Activated CD4-positive, alpha-beta T cell treated with anti-CD3 and anti-CD28 coated beads for 36 hours (primary cell): ENCODE measurements at regions not wholly inside any gene's neighbourhood (a gene's known extent, or its start where the extent isn't known, plus 50 kb on each side); places are given as distances from the start of the nearest gene placed in this dataset.

Source experiments
- ATAC-seq: fragments of 200-7000 bp; cut with Tn5 transposase; one replicate; pipeline ENCODE4 v1.10.0; 2021; ENCODE audit warnings: mild to moderate bottlenecking, moderate library complexity
- CTCF ChIA-PET: fragments of 350-600 bp; sonication (Branson Sonifier 250); formaldehyde crosslinking; loops from one replicate; lab custom pipeline; 2021; ENCODE audit warnings: antibody characterized with exemption; lab: Charles Lee
- POLR2A ChIA-PET: fragments of 350-600 bp; sonication (Branson Sonifier 250); formaldehyde crosslinking; loops from one replicate; lab custom pipeline; 2021; ENCODE audit warnings: antibody characterized with exemption, inconsistent platforms; lab: Charles Lee
- DNase-seq: peaks from one replicate; pipeline ENCODE4 v3.0.0-alpha.2; 2020
- H3K27ac Mint-ChIP-seq: one replicate; pipeline ENCODE4 v1.8.0; 2021; ENCODE audit warnings: mixed read lengths
- H3K27me3 Mint-ChIP-seq: one replicate; pipeline ENCODE4 v1.8.0; 2021; ENCODE audit warnings: mixed read lengths
- H3K36me3 Mint-ChIP-seq: one replicate; pipeline ENCODE4 v1.8.0; 2021; ENCODE audit warnings: low read depth, mixed read lengths
- H3K4me1 Mint-ChIP-seq: one replicate; pipeline ENCODE4 v1.8.0; 2021; ENCODE audit warnings: mixed read lengths
- H3K4me3 Mint-ChIP-seq: one replicate; pipeline ENCODE4 v1.8.0; 2021; ENCODE audit warnings: mild to moderate bottlenecking, moderate library complexity, mixed read lengths
- H3K9me3 Mint-ChIP-seq: one replicate; pipeline ENCODE4 v1.8.0; 2021; ENCODE audit warnings: low read depth, mixed read lengths
- intact Hi-C, 2 experiments: fragments of 100-400 bp; cut with DNase I in 1 of 2; cut with micrococcal nuclease in 1 of 2; formaldehyde crosslinking; loops; one replicate each; pipeline versions ENCODE4 v1.14.2 to v1.15.1; 2022 to 2024; cut with DNase I, micrococcal nuclease

DNA sequence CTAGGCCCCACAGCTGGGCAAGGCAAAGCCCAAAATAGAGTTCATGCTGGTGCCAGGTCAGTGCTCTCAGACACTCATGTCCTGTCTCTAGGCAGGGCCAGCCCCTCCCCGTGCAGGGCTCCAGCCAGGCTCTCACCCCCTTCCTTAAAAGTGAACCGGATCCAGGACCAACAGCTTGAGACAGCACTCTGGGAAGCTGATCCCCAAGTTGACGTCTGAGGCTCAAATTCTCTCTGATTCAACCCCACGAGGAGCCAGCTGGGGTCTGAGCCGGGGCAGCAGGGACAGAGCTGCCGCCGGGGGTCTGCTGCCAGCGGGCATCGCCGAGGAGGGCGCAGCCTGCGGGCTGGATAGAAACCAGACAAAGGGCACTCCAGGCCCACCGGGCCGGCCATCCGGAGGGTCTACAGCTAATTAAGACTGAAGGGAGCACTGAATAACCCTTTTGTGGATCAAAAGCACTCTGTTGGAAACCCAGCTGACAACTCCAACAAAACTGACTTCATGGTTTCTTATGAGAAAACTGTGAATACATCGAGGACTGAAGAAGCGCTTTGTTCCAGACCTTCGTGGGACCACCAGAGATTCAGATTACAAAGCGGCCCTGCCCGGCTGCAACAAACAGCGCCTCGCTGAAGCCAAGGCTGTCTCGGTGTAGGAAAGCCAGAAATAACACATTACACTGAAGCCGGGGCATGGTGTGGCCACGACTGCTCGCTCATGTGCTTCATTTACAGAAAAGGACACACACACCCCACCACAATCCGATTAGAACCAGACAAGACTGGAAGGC, 95.8 kb downstream of the PSMG1 start:
- ChIA-PET CTCF (no interaction called here), POLR2A (no interaction called here)
- H3K27me3 Mint-ChIP-seq = peaks cover 2% of the 10 kb centered on the region
- no peak overlapping the region for H3K27ac Mint-ChIP-seq
- ATAC-seq (no peak), DNase-seq (no peak)
- intact Hi-C loops = no loop called here
- H3K4me1 Mint-ChIP-seq = no peaks in the 10 kb centered on the region
- no peak overlapping the region for H3K4me3 Mint-ChIP-seq
- H3K9me3 Mint-ChIP-seq = no peaks in the 10 kb centered on the region
- no peaks in the 10 kb centered on the region for H3K36me3 Mint-ChIP-seq

DNA sequence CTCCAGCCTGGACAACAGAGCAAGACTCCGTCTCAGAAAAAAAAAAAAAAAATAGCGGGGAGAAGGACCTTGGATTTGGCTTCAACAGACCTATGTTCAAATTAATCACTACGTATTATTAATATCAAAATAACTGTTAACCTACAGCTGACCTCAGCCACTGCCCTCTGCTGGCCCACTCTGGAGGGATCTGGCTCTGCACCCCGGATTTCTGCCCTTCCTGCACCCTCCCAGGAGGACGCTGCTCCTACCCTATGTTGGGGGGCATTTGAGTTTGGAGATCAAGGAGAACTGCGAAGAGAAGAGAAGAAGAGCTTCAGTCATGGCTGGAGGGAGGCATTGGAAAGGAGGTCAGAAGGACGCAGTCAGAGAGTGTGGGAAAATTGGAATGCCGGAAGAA, 96.7 kb downstream of the PSMG1 start:
- no peak overlapping the region for H3K27ac Mint-ChIP-seq
- intact Hi-C loops = no loop called here
- H3K4me3 Mint-ChIP-seq = no peak overlapping the region
- H3K4me1 Mint-ChIP-seq = no peaks in the 10 kb centered on the region
- H3K9me3 Mint-ChIP-seq = no peaks in the 10 kb centered on the region
- POLR2A ChIA-PET = no interaction called here
- no peak for DNase-seq
- ATAC-seq = no peak
- no peaks in the 10 kb centered on the region for H3K36me3 Mint-ChIP-seq
- peaks cover 2% of the 10 kb centered on the region for H3K27me3 Mint-ChIP-seq
- CTCF ChIA-PET = no interaction called here

DNA sequence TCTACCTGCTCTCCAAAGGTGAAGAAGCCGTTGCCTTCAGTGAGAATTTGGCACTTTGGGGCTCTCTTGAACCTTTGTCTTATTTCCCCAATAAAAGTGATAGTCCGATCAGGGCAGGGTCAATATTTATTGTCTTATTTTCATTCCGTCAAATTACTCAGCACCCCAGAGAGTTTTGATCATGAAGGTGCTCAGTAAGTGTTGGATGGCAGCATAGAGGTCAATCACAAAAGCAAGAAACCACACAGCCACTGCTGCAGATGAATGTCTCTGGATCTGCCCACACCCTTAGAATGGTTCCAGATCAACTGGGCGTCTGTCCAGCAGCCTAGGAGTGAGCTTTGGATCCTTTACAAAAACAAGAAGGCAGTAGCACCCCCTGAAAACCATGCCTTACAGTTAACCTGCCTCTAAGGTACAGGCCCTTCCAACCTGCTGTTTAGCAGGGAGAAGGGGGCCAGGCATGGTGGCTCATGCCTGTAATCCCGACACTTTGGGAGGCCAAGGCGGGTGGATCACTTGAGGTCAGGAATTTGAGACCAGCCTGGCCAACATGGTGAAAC, 97.3 kb downstream of the PSMG1 start:
- H3K36me3 Mint-ChIP-seq = no peaks in the 10 kb centered on the region
- peaks cover 2% of the 10 kb centered on the region for H3K27me3 Mint-ChIP-seq
- intact Hi-C loops = no loop called here
- ATAC-seq (no peak), DNase-seq (no peak)
- ChIA-PET CTCF (interaction anchor here (0.8 kb wide), 1 partner anchor 8 kb away, joined by 3 read pairs; no protein-coding TSS in a partner anchor), POLR2A (no interaction called here)
- no peaks in the 10 kb centered on the region for H3K4me1 Mint-ChIP-seq
- no peak overlapping the region for H3K4me3 Mint-ChIP-seq
- H3K9me3 Mint-ChIP-seq = no peaks in the 10 kb centered on the region
- no peak overlapping the region for H3K27ac Mint-ChIP-seq

DNA sequence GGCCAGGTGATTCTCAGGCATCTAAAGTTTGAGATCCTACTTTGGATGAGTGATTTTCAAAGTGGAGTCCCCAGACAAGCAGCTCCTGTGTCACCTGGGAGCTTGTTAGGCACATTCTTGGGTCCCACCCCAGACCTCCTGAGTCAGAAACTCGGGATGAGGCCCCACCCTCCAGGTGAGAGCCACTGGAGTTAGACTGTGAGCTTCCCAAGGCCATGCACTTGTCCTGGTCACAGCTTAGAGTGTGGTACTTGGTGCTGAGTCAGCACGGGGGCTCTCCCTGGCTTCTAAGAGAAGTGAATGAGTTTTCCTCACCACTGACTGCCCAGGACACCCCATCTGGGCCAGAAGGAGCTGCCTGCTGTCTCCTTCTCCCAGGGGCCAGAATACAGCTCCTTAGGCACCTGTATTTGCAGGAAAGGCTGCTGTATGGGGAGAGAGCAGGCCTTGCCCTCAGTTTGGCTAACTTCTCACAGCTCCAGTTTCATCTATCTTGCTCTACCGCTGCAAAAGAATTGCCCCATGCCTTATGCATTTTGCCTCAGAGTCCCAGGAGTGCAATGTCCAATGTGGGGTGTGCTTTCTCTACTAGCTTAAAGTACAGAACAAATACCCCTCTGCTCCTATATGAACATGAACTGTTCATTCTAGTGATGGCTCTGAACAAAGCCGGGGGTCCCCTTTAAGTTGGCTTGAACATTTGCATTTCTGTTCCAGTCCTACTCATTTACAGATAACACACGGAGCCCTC, 98.1 kb downstream of the PSMG1 start:
- no peaks in the 10 kb centered on the region for H3K36me3 Mint-ChIP-seq

DNA sequence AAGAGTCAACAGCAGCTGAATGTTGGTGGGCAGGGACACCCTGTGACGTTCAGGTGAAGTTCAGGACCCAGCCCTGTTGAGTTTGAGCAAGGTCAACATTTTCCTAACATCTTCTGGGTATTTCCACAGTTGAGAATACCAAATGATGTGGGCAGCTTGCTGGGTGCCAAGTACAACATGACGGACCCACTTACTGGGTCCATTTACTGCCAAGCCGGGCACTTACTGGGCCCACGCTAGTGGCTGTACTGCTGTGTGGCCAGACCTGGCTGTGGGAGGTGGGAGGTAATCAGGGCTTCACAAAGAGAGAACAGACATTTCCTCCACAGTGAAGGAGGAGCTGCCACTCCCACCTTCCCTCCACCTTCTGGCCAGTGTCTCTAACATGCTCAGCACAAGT, 99.2 kb downstream of the PSMG1 start:
- CTCF ChIA-PET = no interaction called here
- peaks cover 2% of the 10 kb centered on the region for H3K27me3 Mint-ChIP-seq
- no peaks in the 10 kb centered on the region for H3K4me1 Mint-ChIP-seq
- intact Hi-C loops = no loop called here
- ATAC-seq = no peak
- H3K27ac Mint-ChIP-seq = no peak overlapping the region
- H3K4me3 Mint-ChIP-seq = no peak overlapping the region
- no peak for DNase-seq
- POLR2A ChIA-PET = no interaction called here
- no peaks in the 10 kb centered on the region for H3K36me3 Mint-ChIP-seq
- no peaks in the 10 kb centered on the region for H3K9me3 Mint-ChIP-seq

More for the DNA sequence above, 98.1 kb downstream of the PSMG1 start:
- no peak for ATAC-seq
- intact Hi-C loops = no loop called here
- Mint-ChIP-seq H3K4me3 (no peak overlapping the region), H3K27ac (no peak overlapping the region), H3K27me3 (peaks cover 2% of the 10 kb centered on the region), H3K9me3 (no peaks in the 10 kb centered on the region), H3K4me1 (no peaks in the 10 kb centered on the region)
- POLR2A ChIA-PET = no interaction called here
- no peak for DNase-seq
- CTCF ChIA-PET = interaction anchor here (0.5 to 0.9 kb wide), 3 partner anchors 9 to 37 kb away, joined by 3 read pairs; no protein-coding TSS in a partner anchor

DNA sequence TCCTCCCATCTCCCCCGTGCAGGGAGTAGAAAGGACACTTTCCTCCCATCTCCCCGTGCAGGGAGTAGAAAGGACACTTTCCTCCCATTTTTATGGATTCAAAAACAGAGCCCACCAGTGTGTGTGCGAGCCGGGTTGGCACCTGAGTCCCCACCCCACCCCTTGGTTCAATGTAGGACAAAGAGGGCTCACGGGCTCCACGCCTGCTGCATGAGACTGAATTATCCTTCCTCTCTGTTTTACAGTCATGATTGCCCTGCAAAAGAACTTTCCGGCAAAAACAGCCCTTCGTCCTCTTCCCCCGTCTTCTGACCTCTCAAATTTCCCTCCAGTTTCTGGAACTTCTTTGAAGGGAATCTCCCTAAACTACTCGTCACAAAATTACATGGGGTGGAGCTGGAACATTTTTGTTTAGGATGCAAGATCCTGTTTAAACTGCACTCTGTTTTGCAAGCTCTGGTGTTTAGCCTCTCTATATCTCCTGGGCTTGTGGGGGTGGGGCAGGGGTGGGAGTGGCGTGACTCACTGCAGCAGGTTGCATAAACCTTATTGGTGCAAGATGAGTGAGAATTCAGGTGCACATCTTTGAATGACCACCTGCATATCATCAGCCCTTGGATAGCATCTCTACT, 99.8 kb downstream of the PSMG1 start:
- H3K36me3 Mint-ChIP-seq = no peaks in the 10 kb centered on the region
- no peak overlapping the region for H3K4me3 Mint-ChIP-seq
- ChIA-PET POLR2A (no interaction called here), CTCF (no interaction called here)
- H3K4me1 Mint-ChIP-seq = no peaks in the 10 kb centered on the region
- intact Hi-C loops = no loop called here
- H3K27me3 Mint-ChIP-seq = peaks cover 2% of the 10 kb centered on the region
- DNase-seq (no peak), ATAC-seq (no peak)
- H3K9me3 Mint-ChIP-seq = no peaks in the 10 kb centered on the region
- no peak overlapping the region for H3K27ac Mint-ChIP-seq

DNA sequence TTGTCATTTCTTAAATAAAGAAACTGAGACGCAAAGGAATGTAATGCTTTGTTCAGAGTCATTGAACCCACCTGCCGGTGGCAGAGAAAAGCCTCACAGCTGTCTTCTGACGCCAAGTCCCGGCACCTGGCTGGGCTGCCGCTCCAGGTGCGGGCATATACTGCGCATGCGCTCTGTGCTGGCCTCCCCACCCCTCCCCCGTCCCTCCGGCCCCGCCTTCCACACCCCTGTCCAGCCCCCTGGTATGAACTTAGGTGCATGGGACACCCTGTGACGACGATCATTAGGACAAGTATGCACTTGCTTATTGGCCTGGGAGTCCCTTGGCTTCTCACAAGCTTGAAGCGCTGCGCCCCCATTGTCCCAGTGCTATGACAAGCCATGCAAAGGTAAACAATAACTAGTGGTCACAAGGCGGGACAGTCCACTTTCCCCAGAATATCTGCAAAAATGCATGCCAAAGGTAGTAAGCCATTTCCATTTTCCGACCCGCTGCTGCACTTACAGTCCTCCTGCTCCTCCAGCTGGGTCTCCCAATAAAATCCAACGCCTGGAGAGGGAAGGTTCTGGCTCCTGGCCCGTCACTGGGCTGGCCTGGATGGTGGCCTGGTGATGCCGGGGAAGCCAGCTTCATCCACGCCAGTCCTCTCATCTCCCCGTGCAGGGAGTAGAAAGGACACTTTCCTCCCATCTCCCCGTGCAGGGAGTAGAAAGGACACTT, 100.4 kb downstream of the PSMG1 start:
- CTCF ChIA-PET = interaction anchor here (1.4 kb wide), 1 partner anchor 56 kb away, joined by 3 read pairs; no protein-coding TSS in a partner anchor

DNA sequence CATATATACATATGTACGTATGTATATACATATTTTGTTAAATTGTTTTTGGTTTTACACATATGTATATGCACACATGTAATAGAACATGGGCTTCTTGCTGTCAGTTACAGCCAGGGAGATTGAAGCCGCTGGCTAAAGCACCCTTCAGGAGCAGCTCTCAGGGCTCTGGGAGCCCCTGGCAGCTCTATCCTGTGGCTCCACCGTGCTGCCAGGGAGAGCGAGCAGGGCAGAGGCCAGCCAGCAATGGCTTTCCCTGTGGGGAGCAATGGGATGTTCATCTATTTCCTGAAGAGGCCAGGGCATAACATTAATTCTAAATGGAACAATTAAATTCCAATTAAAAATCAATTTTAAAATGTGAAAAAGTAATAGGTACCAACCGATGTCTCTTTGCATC, 102.9 kb downstream of the PSMG1 start:
- POLR2A ChIA-PET = no interaction called here
- intact Hi-C loops = no loop called here
- peaks cover 2% of the 10 kb centered on the region for H3K27me3 Mint-ChIP-seq
- H3K36me3 Mint-ChIP-seq = no peaks in the 10 kb centered on the region
- peaks cover 3% of the 10 kb centered on the region for H3K9me3 Mint-ChIP-seq
- DNase-seq (no peak), ATAC-seq (no peak)
- H3K4me1 Mint-ChIP-seq = no peaks in the 10 kb centered on the region
- CTCF ChIA-PET = no interaction called here
- no peak overlapping the region for H3K27ac Mint-ChIP-seq
- no peak overlapping the region for H3K4me3 Mint-ChIP-seq

More for the DNA sequence above, 100.4 kb downstream of the PSMG1 start:
- POLR2A ChIA-PET = no interaction called here
- no peak overlapping the region for H3K27ac Mint-ChIP-seq
- H3K27me3 Mint-ChIP-seq = peaks cover 2% of the 10 kb centered on the region
- H3K4me3 Mint-ChIP-seq = no peak overlapping the region
- no peak for DNase-seq
- H3K4me1 Mint-ChIP-seq = no peaks in the 10 kb centered on the region
- no peak for ATAC-seq
- no peaks in the 10 kb centered on the region for H3K36me3 Mint-ChIP-seq
- intact Hi-C loops = no loop called here
- H3K9me3 Mint-ChIP-seq = no peaks in the 10 kb centered on the region

DNA sequence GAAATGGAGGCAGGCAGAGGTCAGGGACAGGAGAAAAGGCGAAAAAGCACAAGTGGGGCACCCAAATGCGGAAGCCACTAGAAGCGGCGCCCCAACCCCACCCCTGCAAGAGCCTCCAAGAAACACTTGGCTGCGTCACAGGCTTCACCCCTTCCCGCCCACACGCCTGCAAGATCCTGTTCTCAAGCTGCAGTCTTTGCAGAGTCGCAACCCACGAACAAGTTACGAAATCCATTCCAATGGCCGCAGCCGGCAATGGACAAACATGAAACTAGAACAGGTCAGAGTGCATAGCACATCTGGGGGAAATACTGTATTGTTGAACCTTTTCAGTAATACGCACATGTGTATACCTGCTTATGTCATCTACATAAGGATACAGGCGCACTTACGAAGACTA, 103.6 kb downstream of the PSMG1 start:
- Mint-ChIP-seq H3K27me3 (peaks cover 2% of the 10 kb centered on the region), H3K36me3 (no peaks in the 10 kb centered on the region), H3K4me1 (no peaks in the 10 kb centered on the region), H3K4me3 (no peak overlapping the region), H3K9me3 (peaks cover 3% of the 10 kb centered on the region), H3K27ac (no peak overlapping the region)
- POLR2A ChIA-PET = no interaction called here
- ATAC-seq (no peak), DNase-seq (no peak)
- intact Hi-C loops = no loop called here
- CTCF ChIA-PET = no interaction called here

DNA sequence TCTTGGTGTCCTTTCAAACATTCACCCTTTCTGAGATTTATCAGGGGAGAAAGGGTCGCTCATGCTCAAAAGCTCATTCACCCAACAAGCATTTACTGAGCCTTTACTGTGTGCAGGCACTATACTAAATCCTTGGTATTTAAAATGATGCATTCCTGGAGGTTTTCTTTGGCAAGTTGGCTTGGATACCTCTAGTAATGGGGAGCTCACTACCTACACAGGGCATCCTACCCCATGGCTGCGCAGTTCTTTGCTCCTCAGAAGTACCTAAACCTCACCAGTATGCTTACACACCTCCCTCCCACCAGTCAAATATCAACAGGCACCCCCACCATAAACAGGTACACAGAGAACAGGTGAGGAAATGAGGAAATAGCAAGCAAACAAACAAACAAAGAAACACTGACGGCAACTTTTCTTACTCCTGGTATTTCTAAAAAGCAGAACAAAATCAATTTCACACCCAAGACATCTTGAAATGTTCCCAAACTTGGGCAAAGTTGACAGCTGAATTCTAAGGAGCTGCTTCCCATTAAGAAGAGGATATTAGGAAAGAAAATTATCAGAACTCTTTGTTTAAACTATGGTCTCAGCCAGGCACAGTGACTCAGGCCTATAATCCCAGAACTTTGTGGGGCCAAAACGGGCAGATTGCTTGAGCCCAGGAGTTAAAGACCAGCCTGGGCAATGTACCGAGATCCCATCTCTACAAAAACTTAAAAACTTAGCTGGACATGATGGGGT, 104.8 kb downstream of the PSMG1 start:
- no peak overlapping the region for H3K4me3 Mint-ChIP-seq
- ChIA-PET POLR2A (no interaction called here), CTCF (interaction anchor here (1.0 kb wide), 1 partner anchor 10 kb away, joined by 3 read pairs; no protein-coding TSS in a partner anchor)
- H3K9me3 Mint-ChIP-seq = peaks cover 4% of the 10 kb centered on the region
- H3K27me3 Mint-ChIP-seq = peaks cover under 1% of the 10 kb centered on the region
- no peak for DNase-seq
- H3K27ac Mint-ChIP-seq = no peak overlapping the region
- intact Hi-C loops = no loop called here
- H3K4me1 Mint-ChIP-seq = no peaks in the 10 kb centered on the region
- no peaks in the 10 kb centered on the region for H3K36me3 Mint-ChIP-seq
- ATAC-seq = no peak
